Stimulated activated CD4-positive, alpha-beta T cell treated with anti-CD3 and anti-CD28 coated beads, Interleukin-1b, Interleukin-23, amount 100 ng/mL, for 24 hours (primary cell): ENCODE measurements at regions not wholly inside any gene's neighbourhood (a gene's known extent, or its start where the extent isn't known, plus 50 kb on each side); places are given as distances from the start of the nearest gene placed in this dataset.
"Not testable (repeated sequence)": the region's sequence is repeated elsewhere in the genome, so short reads cannot be mapped to it uniquely, and the experiment has no call there.

Experiments used
- DNase-seq, 4 experiments: peaks; one replicate each; pipeline ENCODE4 v3.0.0-alpha.2; 2020; ENCODE audit warnings: low read depth in 4 of 4, low spot score in 1 of 4

GRCh38 chr7:68324621-68325020 is 1273.7 kb upstream of the AUTS2 start:
- DNase-seq: no peak

DNA sequence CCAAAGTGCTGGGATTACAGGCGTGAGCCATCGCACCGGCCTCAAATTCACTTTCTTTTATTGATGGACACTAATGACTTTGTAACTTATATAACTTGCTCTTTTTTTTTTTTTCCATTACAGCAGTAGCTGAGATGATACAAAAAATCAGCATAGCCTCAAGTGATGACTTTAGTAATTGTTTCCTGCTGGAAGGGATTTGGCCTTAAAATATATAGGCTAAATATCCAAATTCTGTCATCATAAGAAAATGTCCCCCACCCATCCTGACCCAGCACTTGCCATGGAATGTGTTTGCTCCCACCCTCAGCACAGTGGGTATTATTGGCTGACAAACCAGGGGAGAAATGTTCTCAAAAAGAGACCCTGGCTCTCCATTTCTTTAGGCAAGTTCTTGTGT is 1264.1 kb upstream of the AUTS2 start:
- DNase-seq: no peak

GRCh38 chr7:68334636-68335272 is 1263.5 kb upstream of the AUTS2 start:
- no peak for DNase-seq

DNA sequence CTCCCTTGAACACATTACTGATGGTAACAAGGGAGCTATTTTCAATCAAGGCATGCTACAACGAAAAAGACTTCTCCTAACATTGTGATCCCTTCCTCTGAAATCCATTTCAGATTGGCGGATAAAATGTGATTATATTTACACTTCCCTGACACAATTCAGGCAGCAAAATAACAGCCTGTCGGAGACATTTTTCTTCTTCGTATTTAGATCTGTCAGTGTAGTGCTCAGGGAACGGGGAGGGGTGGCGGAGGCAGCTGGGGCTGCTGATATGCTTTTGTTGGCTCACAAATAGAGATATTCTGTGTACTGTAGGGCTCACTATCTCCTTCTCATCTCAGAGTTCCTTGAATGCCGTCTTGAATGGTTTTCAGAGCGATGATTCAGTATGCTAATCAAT is 1261.7 kb upstream of the AUTS2 start:
- DNase-seq: no peak

- no peak for DNase-seq
Observed at GRCh38 chr7:68348401-68348800, 1249.9 kb upstream of the AUTS2 start.

DNA sequence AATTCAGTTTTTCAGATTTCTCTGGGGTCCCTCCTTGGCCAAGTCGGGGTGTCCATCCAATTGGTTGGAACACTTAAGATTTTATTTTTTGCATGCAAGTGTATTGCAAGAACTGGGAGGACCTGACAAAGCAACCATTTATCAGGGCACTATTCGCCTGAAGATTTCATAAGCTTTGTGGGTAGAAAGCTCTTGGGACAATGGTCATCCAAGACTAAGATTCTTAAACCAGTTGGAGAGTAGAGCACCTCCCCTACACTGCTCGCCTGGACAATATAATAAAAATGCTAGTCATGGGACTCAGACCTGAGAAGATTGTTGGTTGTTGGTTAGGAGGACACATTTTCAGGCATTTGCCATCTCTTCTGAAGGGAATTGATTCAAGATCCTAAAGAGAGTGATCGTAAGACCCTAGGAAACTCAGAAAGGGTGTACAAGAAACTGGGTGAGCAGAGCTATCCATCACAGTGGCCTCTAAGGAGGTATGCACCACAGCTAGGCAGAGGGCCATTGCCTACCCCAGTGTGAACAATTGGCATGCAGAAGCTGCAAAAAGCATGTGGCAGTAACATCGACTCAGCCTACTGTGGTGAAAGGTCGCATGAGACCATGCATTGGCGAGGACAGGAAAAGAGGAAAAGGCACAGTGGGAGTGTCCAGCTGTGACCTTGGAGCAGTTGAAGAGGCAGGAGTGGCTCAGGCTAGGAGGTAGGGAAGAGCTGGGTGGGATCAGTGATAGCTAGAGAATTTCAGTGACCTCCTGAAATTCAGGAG is 1235.3 kb upstream of the AUTS2 start:
- no peak for DNase-seq

GRCh38 chr7:68364886-68365625 is 1233.2 kb upstream of the AUTS2 start:
- no peak for DNase-seq

- no peak for DNase-seq
Observed at GRCh38 chr7:68371985-68372384, 1226.3 kb upstream of the AUTS2 start.

DNA sequence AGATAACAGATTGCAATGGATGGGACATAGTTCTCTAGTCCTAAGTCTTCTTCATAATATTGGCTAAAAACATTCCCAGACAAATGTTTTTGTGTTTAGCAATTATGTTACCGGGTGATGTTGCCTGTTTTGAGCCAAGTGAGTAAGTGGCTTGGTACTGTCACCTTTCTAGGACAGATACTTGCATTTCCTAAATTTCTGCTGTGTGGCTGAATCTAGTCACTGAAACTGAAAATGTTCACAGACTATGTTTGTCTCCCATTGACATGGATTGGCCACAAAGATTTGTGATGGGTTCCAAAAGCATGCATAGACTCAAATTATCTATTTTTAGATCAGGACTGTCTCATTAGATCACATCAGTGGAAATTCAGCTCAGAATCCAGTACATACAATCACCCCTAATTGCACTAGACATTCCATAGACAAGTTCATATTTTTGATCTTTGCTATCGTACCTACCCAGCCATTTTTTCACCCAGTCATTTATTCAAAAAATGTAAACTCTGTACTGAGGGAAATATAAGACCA is 1222.1 kb upstream of the AUTS2 start:
- no peak for DNase-seq

DNA sequence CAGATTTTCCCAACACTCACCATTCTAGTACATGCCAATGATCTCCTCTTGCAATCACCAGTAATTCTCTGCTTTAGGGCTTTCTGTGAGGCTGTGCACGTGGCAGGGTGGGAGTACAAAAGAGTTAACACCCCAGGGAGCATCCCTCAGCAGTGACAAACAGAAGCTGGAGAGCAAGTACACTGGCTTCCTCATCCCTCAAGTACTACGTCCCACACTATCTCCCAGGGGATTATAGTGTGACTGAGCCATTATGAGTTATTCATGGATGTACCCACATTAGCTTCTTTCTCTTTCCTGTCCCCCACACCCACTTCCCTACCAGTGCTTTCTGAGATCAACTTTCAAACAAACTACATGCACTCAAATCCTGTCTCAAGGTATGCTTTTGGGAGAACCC is 1216.5 kb upstream of the AUTS2 start:
- DNase-seq: no peak

GRCh38 chr7:68384581-68384980 is 1213.7 kb upstream of the AUTS2 start:
- no peak for DNase-seq

DNA sequence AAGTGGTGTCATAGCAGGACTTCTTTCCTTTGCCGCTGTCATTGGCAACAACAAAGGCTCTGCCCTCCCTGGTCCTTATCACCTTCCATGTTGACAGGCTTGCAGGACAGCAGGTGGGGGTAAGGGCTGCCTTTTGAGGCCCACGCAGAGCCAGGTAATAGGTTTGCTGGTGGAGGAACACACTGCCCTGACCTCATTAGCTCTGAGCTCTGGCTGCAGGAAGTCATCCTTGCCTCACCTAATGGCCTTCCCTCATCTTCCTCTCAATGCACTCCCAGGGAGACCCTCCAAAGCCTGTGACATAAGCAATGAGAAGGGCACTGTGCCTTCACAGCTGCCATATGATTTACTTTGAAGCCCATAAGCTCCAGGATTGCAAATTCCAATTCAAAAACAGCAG is 1205.2 kb upstream of the AUTS2 start:
- DNase-seq: no peak

DNA sequence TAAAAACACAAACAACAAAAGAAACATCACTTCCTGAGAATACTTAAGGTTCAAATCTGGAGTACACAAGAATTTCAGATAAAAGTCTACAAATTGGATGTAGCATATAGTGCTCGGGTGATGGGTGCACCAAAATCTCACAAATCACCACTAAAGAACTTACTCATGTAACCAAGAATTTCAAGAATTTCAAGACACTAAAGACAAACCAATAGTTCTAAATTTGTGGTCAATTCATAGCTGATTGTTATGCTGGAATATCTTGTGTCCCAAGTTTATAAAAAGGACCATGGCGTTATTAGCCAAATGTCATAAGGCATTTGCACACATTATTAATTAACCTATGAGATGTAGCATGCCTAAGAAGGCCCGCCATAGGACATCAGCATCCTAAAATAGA is 1204.1 kb upstream of the AUTS2 start:
- DNase-seq: no peak

GRCh38 chr7:68399991-68400590 is 1198.2 kb upstream of the AUTS2 start:
- DNase-seq: no peak

DNA sequence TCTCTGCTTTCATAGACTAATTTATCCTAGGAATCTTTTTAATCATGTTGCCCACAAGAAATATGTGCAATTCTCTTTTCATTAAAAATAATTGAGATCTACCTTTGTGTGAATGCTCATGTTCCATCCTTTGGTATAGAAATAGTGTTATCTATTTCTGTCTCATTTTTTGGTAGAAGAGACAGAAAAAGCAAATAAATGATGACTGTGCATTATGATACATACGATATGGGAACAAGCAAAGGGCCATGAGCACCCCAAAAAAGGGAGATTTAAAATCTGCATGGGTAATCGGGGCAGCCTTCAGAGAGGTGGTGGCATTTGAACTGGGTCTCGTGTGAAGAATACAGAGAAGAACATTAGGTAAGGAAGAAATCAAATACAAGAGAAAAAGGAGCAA is 1197.5 kb upstream of the AUTS2 start:
- DNase-seq: no peak

DNA sequence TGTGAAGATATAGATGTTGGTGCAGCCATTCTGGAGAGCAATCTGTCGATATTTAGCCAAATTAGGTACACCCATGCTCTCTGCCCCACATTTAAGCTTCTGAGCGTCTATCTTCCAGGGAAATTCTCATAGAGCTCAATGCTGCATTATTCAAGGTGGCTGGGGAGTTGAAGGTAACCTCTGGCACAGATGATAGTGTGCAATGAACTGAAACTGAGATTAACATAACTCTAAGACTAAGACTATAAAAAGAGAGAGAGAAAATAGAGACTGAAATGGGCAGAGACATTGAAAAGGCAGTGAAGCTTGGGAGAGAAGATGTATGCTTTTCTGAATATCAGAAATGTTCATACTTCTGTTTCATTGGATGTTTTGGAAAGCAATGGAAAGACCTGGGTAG is 1197.0 kb upstream of the AUTS2 start:
- DNase-seq: no peak

GRCh38 chr7:68406480-68406879 is 1191.8 kb upstream of the AUTS2 start:
- DNase-seq: no peak

- DNase-seq: no peak
Observed at GRCh38 chr7:68407460-68407859, 1190.8 kb upstream of the AUTS2 start.

DNA sequence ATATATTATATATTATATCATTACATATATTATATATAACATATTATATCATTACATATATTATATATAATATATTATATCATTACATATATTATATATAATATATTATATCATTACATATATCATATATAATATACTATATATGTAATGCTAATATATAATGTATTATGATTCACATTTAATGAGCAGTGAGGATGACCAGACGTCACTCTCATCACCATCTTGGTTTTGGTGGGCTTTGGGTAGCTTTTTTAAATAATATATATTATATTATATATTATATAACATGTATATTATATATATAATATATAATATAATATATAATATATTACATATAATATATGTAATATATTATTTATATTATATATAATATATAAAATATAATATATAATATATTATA is 1189.4 kb upstream of the AUTS2 start:
- DNase-seq: no peak

GRCh38 chr7:68409851-68410250 is 1188.4 kb upstream of the AUTS2 start:
- DNase-seq: no peak

DNA sequence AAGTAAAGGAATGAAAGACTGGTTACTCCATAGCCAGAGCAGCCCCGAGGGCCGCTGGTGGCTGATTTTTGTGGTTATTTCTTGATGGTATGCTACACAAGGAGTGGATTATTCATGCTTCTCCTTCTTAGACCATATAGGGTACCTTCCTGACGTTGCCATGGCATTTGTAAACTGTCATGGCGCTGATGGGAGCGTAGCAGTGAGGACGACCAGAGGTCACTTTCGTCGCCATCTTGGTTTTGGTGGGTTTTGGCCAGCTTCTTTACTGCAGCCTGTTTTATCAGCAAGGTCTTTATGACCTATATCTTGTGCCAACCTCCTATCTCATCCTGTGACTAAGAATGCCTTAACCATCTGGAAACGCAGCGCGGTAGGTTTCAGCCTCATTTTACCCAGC is 1187.6 kb upstream of the AUTS2 start:
- not testable (repeated sequence) for DNase-seq

GRCh38 chr7:68411742-68412141 is 1186.5 kb upstream of the AUTS2 start:
- no peak for DNase-seq
